H1 (cell line): ENCODE measurements at regions not wholly inside any gene's neighbourhood (a gene's known extent, or its start where the extent isn't known, plus 50 kb on each side); places are given as distances from the start of the nearest gene placed in this dataset. TPM values are rescaled to one million over a fixed set of nuclear protein-coding genes. Genes with fewer than 3 reads are reported as not detected.

ENCODE experiments used
- small RNA-seq: library from polyadenylated mRNA; stranded (forward); fragments of <200 nt; extraction: miRNeasy Mini kit (QIAGEN cat#:217004); gene quantifications from one replicate; pipeline ENCODE3, GENCODE V24; 2013; ENCODE audit not compliant: insufficient read depth

Small RNAs in the stretch of these regions (small RNA-seq; reads per million reads assigned to genes)
- gene AC005002.2 = not detected
